H1 (cell line): ENCODE measurements at regions not wholly inside any gene's neighbourhood (a gene's known extent, or its start where the extent isn't known, plus 50 kb on each side); places are given as distances from the start of the nearest gene placed in this dataset.

Source experiments
- SP2 ChIP-seq: IDR thresholded peaks from 2 replicates; pipeline ENCODE4 v1.6.1; 2012; ENCODE audit warnings: mild to moderate bottlenecking, low read length, inconsistent platforms
- TF ChIP-seq, protein P1 (sequence below): IDR thresholded peaks from 2 replicates; pipeline ENCODE4 v1.6.1; 2012; ENCODE audit warnings: low read length, inconsistent platforms

DNA sequence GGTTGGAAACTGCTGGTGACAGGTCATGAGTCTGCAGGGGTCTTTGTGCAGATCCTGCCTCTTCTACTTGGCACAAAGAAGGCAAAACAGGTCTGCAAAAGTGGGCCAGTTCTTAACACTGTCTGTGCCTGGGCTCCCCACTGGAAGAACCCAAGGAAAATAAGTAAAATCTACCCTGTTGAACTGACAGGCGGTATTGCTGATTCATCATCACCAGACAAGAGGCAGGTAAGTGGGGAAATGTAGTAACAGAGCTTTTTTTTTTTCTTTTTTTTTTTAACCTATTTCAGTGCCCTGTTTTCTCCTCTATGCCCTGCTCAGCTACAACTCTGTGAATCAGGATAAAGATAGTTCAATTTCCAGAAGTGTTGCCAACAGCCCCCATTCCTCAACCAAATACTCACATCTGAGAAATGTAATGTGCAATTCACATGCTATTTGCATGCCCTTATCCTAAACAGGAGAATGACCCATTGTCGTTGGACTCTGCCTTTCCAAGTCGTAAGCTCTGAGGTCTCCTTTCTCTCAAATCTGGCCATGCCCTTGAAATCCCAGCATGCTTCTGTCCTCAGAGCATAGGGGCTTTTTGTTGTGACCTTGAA lies 237.0 kb downstream of the SOX9 start (continued):
- TF ChIP-seq, protein P1, sequence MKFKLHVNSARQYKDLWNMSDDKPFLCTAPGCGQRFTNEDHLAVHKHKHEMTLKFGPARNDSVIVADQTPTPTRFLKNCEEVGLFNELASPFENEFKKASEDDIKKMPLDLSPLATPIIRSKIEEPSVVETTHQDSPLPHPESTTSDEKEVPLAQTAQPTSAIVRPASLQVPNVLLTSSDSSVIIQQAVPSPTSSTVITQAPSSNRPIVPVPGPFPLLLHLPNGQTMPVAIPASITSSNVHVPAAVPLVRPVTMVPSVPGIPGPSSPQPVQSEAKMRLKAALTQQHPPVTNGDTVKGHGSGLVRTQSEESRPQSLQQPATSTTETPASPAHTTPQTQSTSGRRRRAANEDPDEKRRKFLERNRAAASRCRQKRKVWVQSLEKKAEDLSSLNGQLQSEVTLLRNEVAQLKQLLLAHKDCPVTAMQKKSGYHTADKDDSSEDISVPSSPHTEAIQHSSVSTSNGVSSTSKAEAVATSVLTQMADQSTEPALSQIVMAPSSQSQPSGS = no peak
- TF ChIP-seq SP2 = no peak
